ENCODE measurements at regions not wholly inside any gene's neighbourhood (a gene's known extent, or its start where the extent isn't known, plus 50 kb on each side); places are given as distances from the start of the nearest gene placed in this dataset.
"Not testable (repeated sequence)": the region's sequence is repeated elsewhere in the genome, so short reads cannot be mapped to it uniquely, and the experiment has no call there.

DNA sequence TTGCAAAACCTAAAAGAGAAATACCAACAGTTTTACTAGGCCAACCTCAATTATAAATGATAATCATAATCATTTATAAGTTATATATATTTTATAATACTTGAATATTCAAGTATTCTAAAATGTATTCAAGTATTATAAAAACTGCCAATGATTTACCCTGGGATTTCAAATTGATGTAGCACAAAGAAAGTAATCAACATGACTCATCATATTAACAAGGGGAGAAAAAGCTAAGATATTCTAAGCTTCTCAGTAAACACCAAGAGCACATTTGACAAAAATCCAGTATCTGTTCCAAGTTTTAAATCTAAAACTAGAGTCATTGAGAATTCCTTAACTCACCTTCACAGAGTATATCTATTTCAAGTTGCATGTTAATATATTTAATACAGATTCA lies 56.1 kb downstream of the CAPZA3 start:
- DNase-seq = no peak

DNA sequence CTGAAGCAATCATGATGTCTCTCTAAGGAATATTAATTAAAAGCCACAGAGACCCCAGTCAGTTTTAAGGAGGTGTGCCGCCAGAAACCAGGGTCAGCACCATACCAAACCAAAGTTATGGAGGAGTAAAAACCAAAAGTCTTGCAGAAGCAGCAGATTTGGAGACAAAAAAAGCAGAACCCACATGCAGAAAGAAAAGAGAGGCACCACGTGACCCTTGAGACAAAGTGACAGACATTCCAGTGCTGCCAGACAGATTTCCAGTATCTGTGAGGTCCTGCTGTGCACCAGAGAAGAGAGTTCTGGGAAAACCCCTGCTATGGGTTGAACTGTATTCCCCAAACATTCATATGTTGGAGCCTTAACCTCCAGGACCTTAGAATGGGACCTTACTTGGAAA lies 59.7 kb downstream of the CAPZA3 start:
- DNase-seq = no peak

- DNase-seq = no peak
Observed at GRCh38 chr12:18798535-18799361, 60.8 kb downstream of the CAPZA3 start.

DNA sequence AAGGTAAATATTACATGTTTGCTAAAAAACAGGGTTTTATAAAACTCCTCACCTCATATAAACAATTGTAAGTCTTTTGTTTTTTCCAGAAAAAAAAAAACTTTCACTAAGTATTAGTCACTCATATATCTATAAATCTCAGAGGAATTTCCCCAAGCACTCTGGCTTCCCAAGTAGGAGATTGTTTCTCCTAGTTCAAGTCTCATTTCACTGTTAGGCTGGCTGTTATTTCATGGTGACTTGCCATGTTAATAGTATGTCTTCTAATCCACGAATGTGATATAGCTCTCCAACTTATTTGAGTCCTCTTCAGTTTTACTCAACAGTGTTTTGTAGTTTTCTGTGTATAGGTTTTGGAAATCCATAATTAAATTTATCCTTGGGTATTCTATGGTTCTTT lies 61.6 kb downstream of the CAPZA3 start:
- no peak for DNase-seq

- DNase-seq = peak; percentile 61
Observed at GRCh38 chr12:18805516-18806248, 67.8 kb downstream of the CAPZA3 start.

DNA sequence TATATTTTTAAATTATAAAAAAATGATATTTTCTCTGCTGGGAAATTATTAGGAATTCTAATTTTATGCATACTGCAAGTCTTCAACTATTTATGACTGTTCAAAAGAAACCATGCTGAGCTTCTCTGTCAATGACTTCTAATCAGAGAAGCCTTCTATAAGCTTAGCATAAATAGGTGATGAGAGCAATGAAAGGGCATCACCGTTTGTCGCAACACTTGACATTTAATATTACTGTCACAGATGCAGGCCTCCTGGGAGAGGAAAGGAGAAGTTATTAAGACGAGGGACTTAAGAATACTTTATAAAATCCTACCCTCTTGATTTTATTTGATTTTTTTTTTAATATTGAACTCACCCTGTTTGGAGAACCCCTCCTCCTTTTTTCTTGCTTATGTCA lies 69.8 kb downstream of the CAPZA3 start:
- DNase-seq = no peak

DNA sequence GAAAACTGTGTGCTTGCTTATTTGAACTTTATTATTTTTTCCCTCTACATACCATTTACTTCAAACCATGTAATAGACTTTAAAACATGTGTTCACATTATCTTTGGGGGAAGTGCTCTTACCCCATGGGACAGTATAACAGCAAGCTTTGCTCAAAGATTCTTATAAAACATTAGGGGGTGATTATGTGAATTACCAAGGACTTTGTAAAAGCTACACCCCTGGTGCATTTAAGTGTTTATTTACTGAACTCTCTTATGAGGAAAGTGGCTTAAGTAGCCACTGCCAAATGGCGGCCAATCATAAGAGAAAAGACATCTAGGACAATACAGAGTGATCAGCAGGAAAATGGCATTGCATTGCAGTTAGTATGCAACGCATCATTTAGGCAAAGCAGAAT lies 70.3 kb downstream of the CAPZA3 start:
- DNase-seq = no peak

- DNase-seq = no peak
Observed at GRCh38 chr12:18810537-18811253, 72.8 kb downstream of the CAPZA3 start.

DNA sequence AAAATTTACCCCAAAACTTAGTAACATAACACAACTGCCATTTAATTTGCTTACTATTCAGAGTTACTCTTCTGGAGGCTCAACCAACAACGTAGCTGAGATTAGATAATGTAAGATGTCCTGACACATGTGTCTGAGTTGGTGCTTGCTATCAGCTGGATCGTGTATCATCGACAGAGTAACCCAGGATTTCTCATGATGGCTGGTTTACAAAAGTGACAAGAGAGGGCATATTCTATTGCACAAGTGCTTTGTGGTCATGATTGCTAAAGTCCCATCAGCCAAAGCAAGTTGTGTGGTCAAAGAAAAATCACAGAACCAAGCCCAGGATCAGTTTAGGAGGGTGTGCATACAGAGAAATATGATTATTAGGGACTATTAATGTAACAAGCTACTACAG lies 73.4 kb downstream of the CAPZA3 start:
- DNase-seq = no peak

GRCh38 chr12:18813753-18814152 lies 75.8 kb downstream of the CAPZA3 start:
- DNase-seq = no peak

DNA sequence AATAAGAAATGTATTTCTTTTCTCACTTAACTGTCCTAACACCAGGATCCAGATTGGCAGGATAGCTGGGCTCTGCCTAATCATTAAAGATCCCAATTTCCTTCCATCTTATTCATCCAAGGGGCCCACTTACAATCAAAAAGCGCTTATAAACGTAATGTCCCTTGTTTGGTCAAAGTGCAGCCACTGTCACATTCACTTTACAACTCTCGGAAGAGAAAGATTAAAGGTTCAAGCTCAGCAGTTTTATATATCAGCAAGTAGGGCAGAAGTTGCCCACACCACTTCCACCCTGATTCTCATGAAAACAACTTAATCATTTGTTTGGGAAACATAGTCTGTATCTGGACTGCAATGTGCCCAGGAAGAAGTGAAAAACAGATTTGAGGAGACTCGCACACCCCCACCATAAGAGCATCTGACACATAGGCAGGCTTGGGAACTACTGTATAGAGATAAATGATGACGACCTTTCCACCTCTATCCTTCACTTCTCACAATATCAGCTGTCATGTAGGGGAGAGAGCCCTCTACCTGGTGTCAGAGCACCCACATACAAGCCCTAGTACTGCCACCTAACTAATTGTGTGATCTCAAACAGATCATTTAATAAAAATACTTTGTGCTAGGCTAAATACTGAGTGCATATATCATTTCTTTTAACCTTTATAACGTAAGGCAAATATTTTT lies 80.8 kb downstream of the CAPZA3 start:
- DNase-seq = no peak

DNA sequence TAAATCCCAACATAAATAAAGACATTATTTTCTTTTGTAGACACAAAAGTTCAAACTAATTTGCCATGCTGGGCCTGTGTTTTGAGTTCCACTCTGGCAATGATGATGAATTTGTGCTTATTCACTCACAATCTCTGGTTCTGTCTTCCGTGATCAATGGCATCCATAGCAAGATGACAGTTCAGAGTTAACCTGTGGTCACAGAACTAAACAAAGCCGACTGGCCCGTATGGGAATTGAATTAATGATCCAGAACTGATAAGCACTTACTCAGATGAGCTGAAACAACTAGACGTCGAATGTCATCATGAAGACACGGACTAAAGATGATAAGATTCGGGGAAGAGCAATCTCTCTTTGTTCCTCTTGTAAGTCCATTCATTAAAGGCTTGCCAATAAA lies 81.6 kb downstream of the CAPZA3 start:
- DNase-seq = no peak

- no peak for DNase-seq
Observed at GRCh38 chr12:18823461-18823860, 85.5 kb downstream of the CAPZA3 start.

- no peak for DNase-seq
Observed at GRCh38 chr12:18824287-18824686, 86.4 kb downstream of the CAPZA3 start.

DNA sequence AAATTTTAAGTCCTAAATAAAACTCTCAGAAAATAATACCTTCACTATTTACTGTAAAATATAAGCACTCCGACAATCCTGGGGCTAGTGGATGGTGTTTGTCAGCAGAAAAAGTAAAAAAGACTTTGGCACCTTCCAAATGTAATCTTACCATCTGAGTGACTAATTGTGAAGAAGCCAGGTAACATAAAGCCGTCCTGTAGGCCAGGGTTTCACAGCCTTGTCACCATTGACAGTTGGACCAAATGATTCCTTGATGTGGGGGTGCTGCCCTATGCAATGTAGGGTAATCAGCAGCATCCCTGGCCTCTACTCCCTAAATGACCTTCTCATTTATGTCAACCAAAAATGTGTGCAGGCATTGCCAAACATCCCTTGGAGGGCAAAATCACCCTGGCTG lies 87.2 kb downstream of the CAPZA3 start:
- no peak for DNase-seq

DNA sequence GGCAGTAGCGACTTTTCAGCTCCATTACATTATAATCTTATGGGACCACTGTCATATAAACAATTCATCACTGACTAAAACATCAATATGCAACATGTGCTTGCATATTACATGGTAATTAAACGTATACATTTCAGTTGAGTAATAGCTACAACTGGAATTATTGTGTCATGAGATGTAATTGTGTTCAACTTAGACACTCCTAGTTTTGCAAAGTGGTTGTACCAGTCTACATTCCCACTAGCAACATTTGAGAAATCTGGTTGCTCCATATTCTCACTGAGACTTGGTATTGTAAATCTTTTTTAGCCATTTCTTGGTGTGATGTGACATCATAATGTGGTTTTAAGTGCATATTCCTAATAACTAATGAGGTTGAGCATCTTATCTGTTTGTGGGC lies 90.0 kb downstream of the CAPZA3 start:
- no peak for DNase-seq

- no peak for DNase-seq
Observed at GRCh38 chr12:18828483-18828882, 90.6 kb downstream of the CAPZA3 start.

GRCh38 chr12:18828987-18829386 lies 91.1 kb downstream of the CAPZA3 start:
- no peak for DNase-seq

- not testable (repeated sequence) for DNase-seq
Observed at GRCh38 chr12:18832932-18833331, 95.0 kb downstream of the CAPZA3 start.

DNA sequence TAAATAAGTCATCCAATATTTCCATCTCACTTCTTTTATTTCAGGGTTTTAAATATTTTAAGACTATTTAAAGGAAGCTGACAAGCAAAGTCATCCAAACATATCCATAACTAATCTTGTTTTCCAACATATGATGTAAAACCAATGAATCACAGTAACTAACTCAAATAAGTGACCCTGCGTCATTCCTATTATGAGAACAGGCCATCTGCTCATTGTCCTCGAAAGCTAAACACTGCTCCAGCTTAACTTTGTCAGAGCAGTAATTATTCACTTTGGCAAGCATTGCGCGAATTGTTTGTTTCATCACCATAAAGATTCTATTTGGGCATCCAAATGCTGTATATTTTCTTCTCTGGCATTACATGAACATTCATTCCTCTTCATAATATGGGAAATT lies 99.1 kb downstream of the CAPZA3 start:
- no peak for DNase-seq

- DNase-seq = no peak
Observed at GRCh38 chr12:18837505-18837904, 99.6 kb downstream of the CAPZA3 start.

DNA sequence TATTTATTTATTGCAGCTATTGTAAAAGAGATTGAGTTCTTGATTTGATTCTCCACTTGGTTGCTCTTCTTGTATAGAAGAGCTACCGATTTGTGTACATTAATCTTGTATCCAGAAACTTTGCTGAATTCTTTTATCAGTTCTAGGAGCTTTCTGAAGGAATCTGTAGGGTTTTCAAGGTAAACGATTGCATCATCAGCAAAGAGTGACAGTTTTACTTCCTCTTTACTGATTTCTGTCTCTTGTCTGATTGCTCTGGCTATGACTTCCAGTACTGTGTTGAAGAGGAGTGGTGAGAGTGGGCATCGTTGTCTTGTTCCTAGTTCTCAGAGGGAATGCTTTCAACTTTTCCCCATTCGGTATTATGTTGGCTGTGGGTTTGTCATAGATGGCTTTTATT lies 103.1 kb downstream of the CAPZA3 start:
- not testable (repeated sequence) for DNase-seq

- no peak for DNase-seq
Observed at GRCh38 chr12:18849080-18849479, 111.2 kb downstream of the CAPZA3 start.

All from islet precursor cell (in vitro differentiated cells).